HuH-7 (cell line): ENCODE measurements at regions not wholly inside any gene's neighbourhood (a gene's known extent, or its start where the extent isn't known, plus 50 kb on each side); places are given as distances from the start of the nearest gene placed in this dataset.
"Not testable (repeated sequence)": the region's sequence is repeated elsewhere in the genome, so short reads cannot be mapped to it uniquely, and the experiment has no call there.

Experiments
- DNase-seq: peaks from one replicate; pipeline ENCODE4 v3.0.0; 2011; ENCODE audit warnings: low spot score

GRCh38 chr3:87793337-87793877 lies 265.4 kb downstream of the CGGBP1 start:
- no peak for DNase-seq

GRCh38 chr3:87792534-87793336 lies 266.1 kb downstream of the CGGBP1 start, which contains the start of gene HTR1F:
TSS of gene HTR1F (plus strand) at chr3:87792706.
- DNase-seq = peak; percentile 36

- no peak for DNase-seq
These were observed 266.6 kb downstream of the CGGBP1 start for GRCh38 chr3:87792198-87792533.

GRCh38 chr3:87791248-87792027 lies 267.4 kb downstream of the CGGBP1 start:
- no peak for DNase-seq

- not testable (repeated sequence) for DNase-seq
These were observed 269.8 kb downstream of the CGGBP1 start for GRCh38 chr3:87789049-87789448.

- DNase-seq = no peak
These were observed 270.3 kb downstream of the CGGBP1 start for GRCh38 chr3:87788516-87788915.

- DNase-seq = no peak
These were observed 278.0 kb downstream of the CGGBP1 start for GRCh38 chr3:87780811-87781210.

- no peak for DNase-seq
These were observed 279.9 kb downstream of the CGGBP1 start for GRCh38 chr3:87778876-87779275.

GRCh38 chr3:87771337-87772192 lies 287.2 kb downstream of the CGGBP1 start:
- no peak for DNase-seq

- DNase-seq = no peak
These were observed 292.1 kb downstream of the CGGBP1 start for GRCh38 chr3:87766721-87767120.

- DNase-seq = no peak
These were observed 293.5 kb downstream of the CGGBP1 start for GRCh38 chr3:87765256-87765655.

- no peak for DNase-seq
These were observed 297.0 kb downstream of the CGGBP1 start for GRCh38 chr3:87761795-87762194.

- no peak for DNase-seq
These were observed 297.5 kb downstream of the CGGBP1 start for GRCh38 chr3:87761341-87761740.

- DNase-seq = no peak
These were observed 302.2 kb downstream of the CGGBP1 start for GRCh38 chr3:87756616-87757015.

GRCh38 chr3:87755852-87756251 lies 303.0 kb downstream of the CGGBP1 start:
- DNase-seq = no peak

GRCh38 chr3:87742250-87742649 lies 316.6 kb downstream of the CGGBP1 start:
- DNase-seq = no peak

- DNase-seq = not testable (repeated sequence)
These were observed 317.9 kb downstream of the CGGBP1 start for GRCh38 chr3:87740894-87741293.

GRCh38 chr3:87737817-87738216 lies 321.0 kb downstream of the CGGBP1 start:
- DNase-seq = not testable (repeated sequence)

- no peak for DNase-seq
These were observed 325.0 kb downstream of the CGGBP1 start for GRCh38 chr3:87733671-87734367.

- no peak for DNase-seq
These were observed 326.5 kb downstream of the CGGBP1 start for GRCh38 chr3:87732294-87732693.

GRCh38 chr3:87727783-87728182 lies 331.0 kb downstream of the CGGBP1 start:
- no peak for DNase-seq
